ENCODE measurements at regions not wholly inside any gene's neighbourhood (a gene's known extent, or its start where the extent isn't known, plus 50 kb on each side); places are given as distances from the start of the nearest gene placed in this dataset.

- no peak for DNase-seq
Measured at GRCh38 chr3:15952543-15953175, 154.9 kb upstream of the ANKRD28 start.

GRCh38 chr3:15953841-15954240 is 156.1 kb upstream of the ANKRD28 start:
- DNase-seq = no peak

- no peak for DNase-seq
Measured at GRCh38 chr3:15955968-15956367, 158.2 kb upstream of the ANKRD28 start.

- no peak for DNase-seq
Measured at GRCh38 chr3:15958692-15959433, 161.1 kb upstream of the ANKRD28 start.

DNA sequence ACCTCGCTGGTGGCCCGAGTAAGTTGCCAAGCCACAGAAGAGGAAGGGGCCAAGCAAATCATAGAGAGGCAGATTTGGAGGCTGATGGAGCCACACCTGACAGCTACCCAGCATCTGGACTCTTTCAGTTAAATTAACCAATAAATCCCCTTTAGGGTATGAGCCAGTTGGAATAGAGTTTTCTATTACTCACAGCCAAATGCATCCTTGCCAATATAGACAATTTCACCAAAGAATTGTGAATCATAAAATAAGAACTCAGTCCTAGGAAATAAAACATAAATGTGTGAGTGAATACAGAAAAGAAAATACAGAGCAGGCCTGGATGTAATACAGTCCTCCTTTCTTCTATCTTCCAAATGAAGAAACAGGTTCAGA is 161.6 kb upstream of the ANKRD28 start:
- DNase-seq = no peak

- DNase-seq = no peak
Measured at GRCh38 chr3:15964605-15965442, 167.0 kb upstream of the ANKRD28 start.

GRCh38 chr3:15967577-15967976 is 169.8 kb upstream of the ANKRD28 start:
- DNase-seq = no peak

GRCh38 chr3:15969874-15970640 is 172.3 kb upstream of the ANKRD28 start:
- DNase-seq = no peak

DNA sequence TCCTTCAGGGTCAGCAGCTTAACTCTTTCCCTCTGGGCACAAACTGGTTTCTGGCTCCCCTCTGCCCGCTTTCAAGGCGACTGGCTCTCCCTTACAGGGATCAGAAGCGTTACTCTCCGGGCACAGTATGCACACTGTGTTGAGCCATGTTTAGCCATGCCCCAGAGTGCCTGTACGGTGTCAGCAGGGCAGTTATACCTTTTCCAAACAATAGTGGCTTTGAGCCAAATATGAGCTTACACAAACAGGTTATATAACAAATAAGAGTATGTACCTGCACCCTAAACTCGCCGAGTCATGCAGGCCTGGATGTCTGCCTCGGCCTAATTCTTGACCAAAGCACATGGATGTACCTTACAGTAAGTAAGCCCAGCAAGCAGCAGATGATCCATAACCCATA is 175.6 kb upstream of the ANKRD28 start:
- DNase-seq = no peak

DNA sequence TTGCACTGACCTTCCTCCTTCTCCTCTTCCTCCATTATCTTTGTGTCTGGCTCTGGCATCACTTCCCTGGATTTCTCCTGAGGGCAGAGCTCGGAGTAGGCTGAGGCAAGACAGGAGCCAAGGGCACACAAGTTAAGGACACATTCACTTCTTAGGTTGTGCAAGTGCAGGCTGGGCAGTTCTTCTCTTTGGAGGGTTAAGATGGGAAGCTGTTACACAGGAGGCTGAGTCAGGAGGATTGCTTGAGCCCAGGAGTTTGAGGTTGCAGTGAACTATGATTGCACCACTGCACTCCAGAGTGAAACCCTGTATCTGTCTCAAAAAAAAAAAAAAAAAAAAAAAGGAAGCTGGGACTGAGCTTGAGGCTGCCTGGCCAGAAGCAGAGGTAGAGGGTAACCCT is 176.2 kb upstream of the ANKRD28 start:
- no peak for DNase-seq

- no peak for DNase-seq
Measured at GRCh38 chr3:15974647-15975046, 176.9 kb upstream of the ANKRD28 start.

GRCh38 chr3:15976524-15976923 is 178.7 kb upstream of the ANKRD28 start:
- DNase-seq = no peak

DNA sequence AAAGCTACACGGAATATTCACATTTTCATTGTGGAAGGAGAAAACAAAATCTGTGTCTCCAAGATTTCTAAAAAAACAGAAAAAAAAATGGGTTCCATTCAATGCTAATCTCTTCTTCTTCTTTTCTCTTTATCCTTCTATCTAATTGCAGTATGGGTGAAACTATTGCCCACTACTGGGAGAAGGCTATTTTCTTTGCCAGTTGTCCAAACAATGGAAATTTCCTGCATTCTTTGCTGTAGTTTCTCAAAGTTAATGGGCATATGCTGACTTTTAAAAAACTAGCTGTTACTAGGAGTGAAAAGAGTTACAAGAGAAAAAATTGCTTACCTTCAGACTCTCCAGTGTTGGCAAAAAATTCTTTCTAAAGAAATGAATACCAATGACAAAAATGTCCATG is 179.3 kb upstream of the ANKRD28 start:
- no peak for DNase-seq

DNA sequence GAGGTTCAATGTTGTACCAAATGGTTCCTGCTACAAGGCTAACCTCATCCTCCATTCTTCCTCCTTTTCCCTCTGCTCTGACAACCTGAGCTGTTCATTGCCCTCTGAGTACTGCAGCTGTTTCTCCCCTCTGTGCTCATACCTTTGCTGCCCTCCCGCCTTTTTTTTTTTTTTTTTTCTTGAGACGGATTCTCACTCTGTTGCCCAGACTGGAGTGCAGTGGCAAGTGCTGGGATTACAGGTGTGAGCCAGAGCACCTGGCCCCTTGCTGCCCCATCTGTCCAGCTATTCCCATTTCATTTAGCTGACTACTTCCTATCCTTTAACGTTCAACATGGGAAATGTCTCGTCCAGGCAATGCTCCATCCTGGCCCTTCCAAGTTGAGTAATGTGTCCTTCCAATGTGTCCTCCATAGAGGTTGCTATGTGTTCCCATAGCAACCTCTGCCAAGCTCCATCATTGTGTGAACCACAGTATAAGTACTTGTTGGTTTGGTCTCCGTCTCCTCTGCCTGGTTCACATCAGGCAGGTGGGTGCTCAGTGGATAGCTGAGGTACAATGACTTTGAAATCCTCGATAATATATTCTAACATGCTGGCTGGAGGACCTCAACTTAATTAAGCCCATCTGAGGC is 179.9 kb upstream of the ANKRD28 start:
- DNase-seq = no peak

GRCh38 chr3:15978801-15979200 is 181.0 kb upstream of the ANKRD28 start:
- no peak for DNase-seq

DNA sequence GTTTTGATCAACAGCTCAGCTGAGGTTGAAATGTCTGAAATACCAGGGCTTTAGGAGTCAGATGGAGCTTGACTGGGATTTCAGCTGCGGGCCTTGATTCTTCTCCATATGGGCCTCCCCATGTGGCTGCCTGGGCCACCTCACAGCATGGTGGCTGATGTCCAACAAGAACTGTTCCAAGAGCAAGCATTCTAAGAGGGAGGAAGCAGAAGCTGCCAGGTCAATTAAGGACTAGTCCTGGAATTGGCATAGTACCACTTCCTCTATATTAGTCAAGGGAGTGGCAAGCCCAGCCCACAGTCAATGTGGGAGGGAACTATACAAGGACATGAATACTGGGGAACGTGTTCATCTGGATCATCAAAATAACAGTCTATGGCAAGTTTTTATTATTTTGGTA is 181.7 kb upstream of the ANKRD28 start:
- no peak for DNase-seq

- no peak for DNase-seq
Measured at GRCh38 chr3:15979900-15980299, 182.1 kb upstream of the ANKRD28 start.

DNA sequence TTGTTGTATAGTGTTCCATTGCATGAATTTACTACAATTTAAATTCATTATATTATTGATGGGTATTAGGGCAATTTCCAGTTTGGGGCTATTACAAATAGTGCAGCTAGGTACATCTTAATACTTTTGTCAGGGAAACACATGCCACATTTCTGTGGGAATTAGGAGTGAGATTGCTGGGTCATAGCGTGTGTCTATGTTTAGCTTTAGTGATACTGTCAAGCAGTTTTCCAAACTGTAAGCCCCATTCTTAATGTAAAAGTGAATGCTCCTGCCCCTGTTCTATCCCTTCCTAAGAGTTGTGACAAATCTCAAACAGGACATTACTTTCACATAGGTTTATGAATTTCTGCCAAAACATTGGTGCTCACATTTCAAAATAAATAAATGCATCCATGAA is 184.5 kb upstream of the ANKRD28 start:
- no peak for DNase-seq

DNA sequence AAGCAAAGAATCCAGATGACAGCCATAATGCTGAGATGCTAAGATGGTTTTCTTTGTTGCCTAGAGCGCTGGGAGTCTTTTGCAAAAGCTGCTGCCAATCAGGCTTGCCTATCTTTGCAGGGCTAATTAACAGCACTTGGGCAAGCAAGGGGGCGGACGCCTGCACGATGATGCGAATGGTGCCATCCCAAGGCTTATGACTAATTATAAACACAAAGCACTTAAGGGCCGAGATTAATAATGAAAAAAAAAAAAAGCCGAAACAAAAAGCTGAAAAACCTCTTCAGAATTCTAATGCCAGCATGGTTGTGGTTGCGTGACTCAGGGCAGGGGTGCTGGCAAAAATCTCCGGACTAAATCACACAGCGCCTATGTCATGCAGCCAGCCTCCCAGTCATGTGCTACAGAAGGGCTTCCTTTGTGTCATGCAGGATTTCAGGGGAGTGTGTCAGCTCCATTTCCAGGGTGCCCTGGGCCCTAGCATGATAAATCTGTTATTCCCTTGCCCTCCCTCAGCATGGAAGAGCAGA is 185.0 kb upstream of the ANKRD28 start:
- peak; percentile 2 for DNase-seq

DNA sequence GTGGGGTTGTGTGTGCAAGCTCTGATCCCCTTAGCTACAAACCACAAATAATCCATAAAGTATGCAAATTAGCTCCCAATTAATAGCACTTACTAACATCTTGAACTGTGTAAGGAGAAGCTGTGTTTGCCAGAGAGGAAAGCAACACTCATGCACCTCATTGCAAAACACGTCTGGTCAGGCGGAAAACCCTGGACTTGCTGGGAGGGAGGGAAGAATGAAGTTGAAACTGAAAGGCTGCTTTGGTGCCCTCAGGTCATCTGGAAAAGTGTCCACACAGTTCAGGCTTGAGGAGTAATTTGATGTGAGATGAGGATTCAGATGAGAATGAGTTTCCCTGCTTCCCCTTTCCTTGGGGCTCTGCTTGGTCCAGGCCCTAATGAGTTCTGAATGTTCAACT is 185.5 kb upstream of the ANKRD28 start:
- no peak for DNase-seq

DNA sequence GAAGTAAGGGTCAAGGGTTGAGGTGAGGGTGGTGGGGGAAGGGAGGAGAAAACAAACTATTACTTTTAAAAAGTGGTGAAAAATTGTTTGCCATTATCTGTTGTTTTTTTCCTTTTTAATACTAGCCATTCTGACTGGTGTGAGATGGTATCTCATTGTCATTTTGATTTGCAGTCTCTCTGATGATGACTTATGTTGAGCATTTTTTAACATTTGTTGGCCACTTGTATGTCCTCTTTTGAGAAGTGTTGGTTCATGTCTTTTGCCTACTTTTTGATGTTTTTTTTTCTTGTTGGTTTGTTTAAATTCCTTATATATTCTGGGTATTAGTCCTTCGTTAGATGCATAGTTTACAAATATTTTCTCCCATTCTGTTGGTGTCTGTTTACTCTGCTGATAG is 185.9 kb upstream of the ANKRD28 start:
- no peak for DNase-seq

DNA sequence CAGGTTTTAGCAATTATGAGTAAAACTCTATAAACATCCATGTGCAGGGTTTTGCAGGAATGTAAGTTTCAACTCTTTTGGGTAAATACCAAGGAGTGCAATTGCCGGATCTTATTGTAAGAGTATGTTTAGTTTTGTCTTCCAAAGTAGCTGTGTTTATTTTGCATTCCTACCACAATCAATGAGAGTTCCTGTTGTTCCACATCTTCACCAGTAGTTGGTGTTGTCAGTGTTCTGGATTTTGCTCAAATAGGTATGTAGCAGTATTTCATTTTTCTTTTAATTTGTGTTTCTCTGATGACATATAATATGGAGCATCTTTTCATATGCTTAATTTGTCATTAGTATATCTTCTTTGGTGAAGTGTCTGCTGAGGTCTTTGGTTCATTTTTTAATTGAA is 185.1 kb upstream of the GALNT15 start:
- DNase-seq = no peak
